Gastroesophageal sphincter (tissue), 4 donors: ENCODE measurements at regions not wholly inside any gene's neighbourhood (a gene's known extent, or its start where the extent isn't known, plus 50 kb on each side); places are given as distances from the start of the nearest gene placed in this dataset.
"Not testable (repeated sequence)": the region's sequence is repeated elsewhere in the genome, so short reads cannot be mapped to it uniquely, and the experiment has no call there.

Experiments used
- ATAC-seq: fragments of 150-250 bp; one replicate; pipeline ENCODE4 v1.9.1; 2016; ENCODE audit warnings: mild to moderate bottlenecking, moderate library complexity
- H3K27ac ChIP-seq, 4 donors: fragments of 200-600 bp; sonication (generic) in 3 of 4; 1 replicate in 3 of 4; 2 replicates in 1 of 4; pipeline ENCODE4 v1.5.1; 2016 to 2019
- H3K27me3 ChIP-seq: fragments of 200-600 bp; sonication (generic); one replicate; pipeline ENCODE4 v1.5.1; 2019
- H3K36me3 ChIP-seq, 2 donors: fragments of 200-600 bp; sonication (generic); one replicate each; pipeline ENCODE4 v1.5.1; 2019; ENCODE audit warnings: control low read depth in 1 of 2
- H3K4me1 ChIP-seq, 3 donors: fragments of 200-600 bp; sonication (generic); 1 replicate in 2 of 3; 2 replicates in 1 of 3; pipeline ENCODE4 v1.5.1; 2016 to 2019; ENCODE audit warnings: control low read depth in 2 of 3
- H3K4me3 ChIP-seq, 2 donors: fragments of 200-600 bp; sonication (generic); one replicate each; pipeline ENCODE4 v1.5.1; 2019; ENCODE audit warnings: mild to moderate bottlenecking in 1 of 2, moderate library complexity in 1 of 2
- H3K9me3 ChIP-seq, 3 donors: fragments of 200-600 bp; sonication (generic); one replicate each; pipeline ENCODE4 v1.5.1; 2017 to 2019; ENCODE audit warnings: control low read depth in 2 of 3
- EP300 ChIP-seq: sonication (generic); formaldehyde crosslinking; IDR thresholded peaks from one replicate; pipeline ENCODE4 v1.6.1; 2017; ENCODE audit warnings: antibody characterized with exemption, mild to moderate bottlenecking
- POLR2A ChIP-seq, 2 donors: fragments of 450-650 bp; IDR thresholded peaks; one replicate each; pipeline ENCODE4 v1.6.1; 2017; ENCODE audit warnings: antibody characterized with exemption in 2 of 2, mild to moderate bottlenecking in 2 of 2, moderate library complexity in 1 of 2
- POLR2AphosphoS5 ChIP-seq: sonication (generic); formaldehyde crosslinking; IDR thresholded peaks from one replicate; pipeline ENCODE4 v1.6.1; 2017; ENCODE audit warnings: antibody characterized with exemption
- WGBS, 2 donors: methylation state at CpG; one replicate each; pipeline ENCODE4 v1.1.5; 2018; ENCODE audit warnings: low coverage in 1 of 2; 5-methylcytosine and 5-hydroxymethylcytosine counted together
- TF ChIP-seq, protein P1 (sequence below), 4 experiments: fragments of 200-600 bp in 2 of 4; fragments of 450-650 bp in 2 of 4; sonication (generic) in 1 of 4; IDR thresholded peaks; one replicate each; pipeline ENCODE4 v1.5.1; 2017 to 2019; ENCODE audit warnings: antibody characterized with exemption in 4 of 4, mild to moderate bottlenecking in 2 of 4, moderate library complexity in 2 of 4

- no peak for ATAC-seq
Observed at GRCh38 chr7:26978146-26978545, 113.8 kb upstream of the SKAP2 start.

DNA sequence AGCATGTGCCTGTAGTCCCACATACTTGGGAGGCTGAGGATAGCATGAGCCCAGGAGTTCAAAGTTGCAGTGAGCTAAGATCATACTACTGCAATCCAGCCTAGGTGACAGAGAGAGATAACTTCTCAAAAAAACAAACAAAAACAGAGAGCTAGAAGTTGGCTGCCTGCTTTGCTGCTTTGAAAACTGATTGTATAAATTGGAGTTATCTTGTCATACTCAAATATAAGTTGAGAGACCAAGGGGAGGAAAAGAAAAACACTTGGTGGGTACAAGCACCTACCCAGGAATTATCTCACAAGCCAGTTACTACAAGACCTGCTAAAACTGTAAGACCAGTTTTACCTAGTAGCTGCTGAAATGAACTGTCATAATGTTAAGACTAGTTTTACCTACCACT is 112.5 kb upstream of the SKAP2 start:
- Histone ChIP-seq H3K27me3 (peaks cover 5% of the 10 kb centered on the region), H3K4me1 (no peaks in the 10 kb centered on the region), H3K4me3 (no peak overlapping the region), H3K36me3 (no peaks in the 10 kb centered on the region), H3K27ac (no peak overlapping the region), H3K9me3 (peaks cover 0 to 21% (median 0%) of the 10 kb centered on the region in 3 donors)
- TF ChIP-seq POLR2AphosphoS5 (no peak), POLR2A (IDR thresholded peaks at IDR 0.05) (no peak), EP300 (no peak)
- TF ChIP-seq, protein P1, sequence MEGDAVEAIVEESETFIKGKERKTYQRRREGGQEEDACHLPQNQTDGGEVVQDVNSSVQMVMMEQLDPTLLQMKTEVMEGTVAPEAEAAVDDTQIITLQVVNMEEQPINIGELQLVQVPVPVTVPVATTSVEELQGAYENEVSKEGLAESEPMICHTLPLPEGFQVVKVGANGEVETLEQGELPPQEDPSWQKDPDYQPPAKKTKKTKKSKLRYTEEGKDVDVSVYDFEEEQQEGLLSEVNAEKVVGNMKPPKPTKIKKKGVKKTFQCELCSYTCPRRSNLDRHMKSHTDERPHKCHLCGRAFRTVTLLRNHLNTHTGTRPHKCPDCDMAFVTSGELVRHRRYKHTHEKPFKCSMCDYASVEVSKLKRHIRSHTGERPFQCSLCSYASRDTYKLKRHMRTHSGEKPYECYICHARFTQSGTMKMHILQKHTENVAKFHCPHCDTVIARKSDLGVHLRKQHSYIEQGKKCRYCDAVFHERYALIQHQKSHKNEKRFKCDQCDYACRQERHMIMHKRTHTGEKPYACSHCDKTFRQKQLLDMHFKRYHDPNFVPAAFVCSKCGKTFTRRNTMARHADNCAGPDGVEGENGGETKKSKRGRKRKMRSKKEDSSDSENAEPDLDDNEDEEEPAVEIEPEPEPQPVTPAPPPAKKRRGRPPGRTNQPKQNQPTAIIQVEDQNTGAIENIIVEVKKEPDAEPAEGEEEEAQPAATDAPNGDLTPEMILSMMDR (IDR thresholded peaks at IDR 0.05), result no peak
- no peak for ATAC-seq

More at GRCh38 chr7:26978146-26978545, 113.8 kb upstream of the SKAP2 start:
- H3K9me3 ChIP-seq, result peaks cover 0 to 8% (median 0%) of the 10 kb centered on the region in 3 donors
- TF ChIP-seq POLR2A (IDR thresholded peaks at IDR 0.05), result no peak
- TF ChIP-seq EP300, result no peak
- TF ChIP-seq, protein P1 (IDR thresholded peaks at IDR 0.05), result no peak
- no peak for TF ChIP-seq POLR2AphosphoS5
- H3K27me3 ChIP-seq, result peaks cover 5% of the 10 kb centered on the region
- H3K4me3 ChIP-seq, result no peak overlapping the region
- WGBS, 2 donors, result 58 to 74% methylated on average over 2 of the region's 2 CpGs
- H3K36me3 ChIP-seq, result no peaks in the 10 kb centered on the region
- H3K4me1 ChIP-seq, result no peaks in the 10 kb centered on the region
- no peak overlapping the region for H3K27ac ChIP-seq

DNA sequence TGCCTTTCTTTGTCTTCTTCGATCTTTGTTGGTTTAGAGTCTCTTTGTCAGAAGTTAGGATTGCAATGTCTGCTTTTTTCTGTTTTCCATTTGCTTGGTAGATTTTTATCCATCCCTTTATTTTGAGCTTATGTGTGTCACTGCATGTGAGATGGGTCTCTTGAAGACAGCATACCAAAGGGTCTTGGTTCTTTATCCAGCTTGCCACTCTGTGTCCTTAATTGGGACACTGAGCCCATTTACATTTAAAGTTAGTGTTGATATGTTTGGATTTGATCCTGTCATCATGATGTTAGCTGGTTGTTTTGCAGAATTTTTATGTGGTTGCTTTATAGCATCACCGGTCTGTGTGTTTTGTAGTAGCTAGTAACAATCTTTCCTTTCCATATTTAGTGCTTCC is 107.5 kb upstream of the SKAP2 start:
- 89 to 90% methylated on average over 2 of the region's 2 CpGs for WGBS, 2 donors

DNA sequence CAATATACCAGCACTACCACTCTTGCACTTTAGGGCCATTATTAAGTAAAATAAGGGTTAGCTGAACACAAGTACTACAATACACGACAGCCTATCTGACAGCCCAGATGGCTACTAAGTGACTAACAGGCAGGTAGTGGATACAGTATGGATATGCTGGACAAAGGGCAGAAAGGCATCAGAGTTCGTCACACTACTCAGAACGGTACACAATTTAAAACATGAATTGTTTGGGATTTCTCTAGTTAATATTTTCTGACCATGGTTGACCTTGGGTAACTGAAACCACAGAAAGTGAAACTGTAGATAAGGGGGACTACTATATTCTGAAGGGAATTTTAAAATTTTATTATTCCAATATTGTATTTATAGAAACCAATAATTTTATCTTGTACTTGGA is 101.3 kb upstream of the SKAP2 start:
- Histone ChIP-seq H3K9me3 (no peaks in the 10 kb centered on the region), H3K27ac (no peak overlapping the region), H3K4me3 (no peak overlapping the region), H3K4me1 (peaks cover 0 to 7% (median 0%) of the 10 kb centered on the region in 3 donors), H3K36me3 (no peaks in the 10 kb centered on the region), H3K27me3 (no peaks in the 10 kb centered on the region)
- 80 to 93% methylated on average over 3 of the region's 3 CpGs for WGBS, 2 donors
- no peak for ATAC-seq
- TF ChIP-seq EP300 (no peak), POLR2A (IDR thresholded peaks at IDR 0.05) (no peak), POLR2AphosphoS5 (no peak)
- TF ChIP-seq, protein P1 (IDR thresholded peaks at IDR 0.05), result no peak

More for the DNA sequence above, 107.5 kb upstream of the SKAP2 start:
- H3K9me3 ChIP-seq, result peaks cover 0 to 28% (median 0%) of the 10 kb centered on the region in 3 donors
- ATAC-seq, H3K4me1 ChIP-seq, H3K36me3 ChIP-seq, H3K27me3 ChIP-seq, H3K27ac ChIP-seq, H3K4me3 ChIP-seq: not testable (repeated sequence)

DNA sequence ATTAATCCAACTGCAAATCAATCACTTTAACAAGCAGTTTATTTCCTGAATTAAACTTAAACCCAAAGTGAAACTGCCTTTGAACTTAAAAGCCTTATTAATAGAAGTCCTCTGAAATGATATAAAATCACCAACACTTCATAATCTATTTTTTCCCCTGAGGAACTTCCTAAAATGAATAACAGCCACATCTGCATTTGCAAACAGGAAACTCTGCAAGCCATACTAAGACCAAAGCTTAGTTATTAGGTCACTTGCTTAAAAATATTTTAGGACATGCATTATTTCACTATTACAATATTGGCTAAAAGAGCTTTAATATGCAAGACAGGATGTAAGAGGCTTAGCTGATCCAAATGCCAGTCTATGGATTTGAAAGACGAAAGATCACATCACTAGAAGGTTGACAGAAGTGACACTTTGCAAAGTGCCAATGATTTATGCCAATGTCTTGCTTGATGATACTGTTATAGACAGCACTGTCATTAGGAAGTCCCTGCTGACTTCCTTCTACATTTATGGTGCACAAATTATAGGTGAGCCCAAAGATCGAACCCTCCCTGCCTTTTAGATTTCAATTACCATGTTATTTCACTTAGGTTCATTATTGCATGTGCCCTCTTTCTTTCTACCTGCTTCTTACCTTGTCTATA is 99.9 kb upstream of the SKAP2 start:
- Histone ChIP-seq H3K4me1 (peaks cover 0 to 7% (median 0%) of the 10 kb centered on the region in 3 donors), H3K36me3 (no peaks in the 10 kb centered on the region), H3K4me3 (no peak overlapping the region), H3K9me3 (no peaks in the 10 kb centered on the region), H3K27ac (no peak overlapping the region), H3K27me3 (no peaks in the 10 kb centered on the region)
- ATAC-seq, result no peak
- TF ChIP-seq, protein P1 (IDR thresholded peaks at IDR 0.05), result no peak
- TF ChIP-seq POLR2AphosphoS5 (no peak), EP300 (no peak), POLR2A (IDR thresholded peaks at IDR 0.05) (no peak)
- 55 to 83% methylated on average over 2 of the region's 2 CpGs for WGBS, 2 donors
